Fibroblast of mammary gland (primary cell): ENCODE measurements at regions not wholly inside any gene's neighbourhood (a gene's known extent, or its start where the extent isn't known, plus 50 kb on each side); places are given as distances from the start of the nearest gene placed in this dataset.

Source experiments
- DNase-seq: peaks from one replicate; pipeline ENCODE4 v3.0.0-alpha.2; 2010; ENCODE audit warnings: low read depth
- H3K4me3 ChIP-seq: 2 replicates; pipeline ENCODE4 v1.5.1; 2011; ENCODE audit warnings: low read depth, mild to moderate bottlenecking, low read length, moderate library complexity; ENCODE audit not compliant: control insufficient read depth
- CTCF ChIP-seq: conservative IDR thresholded peaks from 2 replicates; pipeline ENCODE4 v1.5.1; 2011; ENCODE audit warnings: low read depth, low read length, inconsistent platforms; ENCODE audit not compliant: control insufficient read depth, insufficient read depth

- H3K4me3 ChIP-seq: no peak overlapping the region
- no peak for TF ChIP-seq CTCF
- DNase-seq: no peak
Measured at GRCh38 chr6:140960566-140960965, 1172.2 kb upstream of the GJE1 start.

GRCh38 chr6:140957386-140957785 is 1175.3 kb upstream of the GJE1 start:
- no peak overlapping the region for H3K4me3 ChIP-seq
- no peak for DNase-seq
- TF ChIP-seq CTCF: no peak

DNA sequence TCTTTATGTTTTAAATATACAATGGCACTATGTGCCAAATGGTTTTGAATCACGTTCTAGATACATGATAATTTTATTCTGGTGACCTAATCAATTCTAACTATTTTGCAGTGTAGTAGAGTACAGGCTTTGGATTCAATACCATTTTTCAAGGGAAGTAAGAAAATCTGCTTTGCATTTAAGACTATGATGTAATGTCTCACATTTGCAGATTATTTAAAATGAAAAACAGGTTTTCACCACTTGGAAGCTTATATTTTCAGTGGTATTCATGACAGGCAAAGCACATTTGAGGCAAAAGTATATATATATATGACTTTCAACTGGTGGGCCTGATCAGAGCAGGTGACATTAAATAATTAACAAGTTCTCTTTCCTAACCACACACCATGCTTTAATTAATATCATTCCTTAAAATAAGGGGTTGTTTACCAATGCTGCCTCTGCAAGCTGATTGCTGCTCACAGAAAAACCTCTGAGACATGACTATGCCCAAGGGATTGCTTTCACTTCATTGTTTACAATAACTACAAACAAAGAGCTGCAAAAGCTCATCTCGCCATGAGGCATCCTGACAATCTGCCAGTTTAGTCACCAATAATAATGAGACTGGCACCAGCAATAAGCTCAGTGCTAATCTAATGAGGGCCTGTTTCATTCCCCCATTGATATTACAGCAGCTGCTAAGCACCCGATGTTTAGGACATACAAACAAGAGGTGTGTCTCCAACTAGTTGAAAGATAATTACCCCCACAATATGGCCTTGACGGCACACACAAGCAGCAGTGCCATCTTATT is 1176.0 kb upstream of the GJE1 start:
- TF ChIP-seq CTCF: no peak
- DNase-seq: peak; percentile 68
- no peak overlapping the region for H3K4me3 ChIP-seq

DNA sequence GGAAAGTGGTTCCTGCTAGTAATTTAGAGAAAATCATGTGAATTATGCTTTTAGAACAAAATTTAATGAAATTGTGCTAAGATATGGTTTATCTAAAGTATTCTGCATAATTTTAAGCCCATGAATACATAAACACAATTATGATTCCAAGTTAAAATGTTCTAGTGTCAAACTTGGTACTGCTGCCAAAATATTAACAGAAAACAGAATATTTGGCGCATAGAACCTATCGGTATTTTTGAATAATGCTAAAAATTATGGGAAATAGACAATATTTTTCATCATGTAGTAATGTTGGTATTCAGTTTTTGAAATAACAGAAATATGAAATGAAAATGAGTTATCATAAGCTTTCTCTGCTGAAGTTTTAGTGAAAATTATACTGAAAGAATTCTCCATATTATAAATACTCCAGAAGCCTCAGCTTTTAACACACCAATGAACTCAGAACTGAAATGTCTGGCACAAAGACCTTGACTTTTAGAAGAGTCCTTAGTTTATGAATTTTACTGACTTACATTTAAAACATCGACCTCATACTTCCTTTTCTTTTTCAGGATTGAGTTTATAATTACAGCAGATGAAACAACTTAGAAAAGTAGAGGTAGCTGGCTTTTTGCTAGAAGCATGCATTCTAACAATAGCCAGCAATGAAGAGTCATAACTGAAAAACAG is 1192.3 kb upstream of the GJE1 start:
- H3K4me3 ChIP-seq: no peak overlapping the region
- DNase-seq: no peak
- TF ChIP-seq CTCF: no peak

DNA sequence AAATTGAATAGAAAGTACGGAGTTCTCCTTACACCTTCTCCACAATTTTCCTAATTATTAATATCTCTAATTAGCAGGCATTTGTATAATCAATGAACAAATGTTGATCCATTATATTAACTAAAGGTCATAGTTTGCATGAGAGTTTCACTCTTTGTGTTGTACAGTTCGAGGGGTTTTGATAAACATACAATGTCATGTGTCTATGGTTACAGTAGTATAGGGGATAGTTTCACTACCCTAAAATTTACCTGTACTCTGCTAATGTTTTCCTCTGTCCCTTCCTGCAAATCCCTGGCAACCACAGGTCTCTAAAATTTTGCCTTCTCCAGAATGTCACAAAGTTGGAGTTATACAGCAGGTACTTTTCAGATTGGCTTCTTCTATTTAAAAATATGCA is 1199.8 kb upstream of the GJE1 start:
- DNase-seq: no peak
- no peak for TF ChIP-seq CTCF
- no peak overlapping the region for H3K4me3 ChIP-seq

DNA sequence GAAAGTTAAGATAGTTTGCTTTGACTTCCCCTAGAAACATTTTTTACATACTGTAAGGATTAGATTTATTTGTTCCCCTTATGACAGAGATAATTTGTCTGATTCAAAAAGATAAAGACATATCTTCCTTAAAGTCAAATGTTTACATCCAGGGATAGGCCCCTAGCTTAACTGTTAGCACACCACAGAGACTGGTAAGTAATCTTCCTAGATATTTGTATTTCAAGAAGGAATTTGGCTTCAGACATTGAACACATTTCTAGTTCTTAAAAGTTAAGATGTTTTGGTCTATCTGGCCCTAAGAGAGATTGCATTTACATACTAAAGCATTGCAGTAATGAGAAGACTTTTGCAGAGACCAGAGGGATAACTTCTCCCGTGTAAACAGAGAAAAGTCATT is 1201.1 kb upstream of the GJE1 start:
- H3K4me3 ChIP-seq: no peak overlapping the region
- TF ChIP-seq CTCF: no peak
- no peak for DNase-seq

DNA sequence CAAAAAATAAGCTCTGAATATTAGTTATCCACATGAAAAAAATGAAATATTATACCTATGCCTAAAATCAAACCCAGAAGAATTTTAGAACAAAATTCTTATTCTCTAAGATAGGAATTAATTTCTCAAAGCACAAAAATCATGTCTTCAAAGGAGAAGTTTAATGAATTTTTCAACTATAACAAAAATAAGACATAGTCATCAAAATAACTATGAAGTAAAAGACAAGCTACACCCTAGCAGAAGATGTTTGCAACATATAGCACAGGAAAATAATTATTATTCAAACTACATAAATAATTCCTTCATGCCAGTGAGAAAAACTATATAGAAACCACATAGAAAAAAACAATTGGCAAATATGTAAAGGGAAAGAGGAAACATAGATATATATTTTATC is 1203.6 kb upstream of the GJE1 start:
- no peak overlapping the region for H3K4me3 ChIP-seq
- no peak for DNase-seq
- no peak for TF ChIP-seq CTCF
